Astrocyte (in vitro differentiated cells and primary cell): ENCODE measurements at regions not wholly inside any gene's neighbourhood (a gene's known extent, or its start where the extent isn't known, plus 50 kb on each side); places are given as distances from the start of the nearest gene placed in this dataset.

Source experiments
- DNase-seq: peaks from one replicate; pipeline ENCODE4 v3.0.0-alpha.2; 2010; ENCODE audit warnings: low read depth
- FAIRE-seq: peaks from 2 replicates; lab custom pipeline; 2011; peaks lifted over from hg19 to GRCh38; lab: Jason Lieb, UNC
- H2AFZ ChIP-seq: 2 replicates; pipeline ENCODE4 v1.6.0; 2012; ENCODE audit warnings: low read depth, low read length, inconsistent platforms
- H3K27ac ChIP-seq: 2 replicates; pipeline ENCODE4 v1.5.1; 2011; ENCODE audit warnings: low read depth, low read length, inconsistent platforms
- H3K27me3 ChIP-seq: 2 replicates; pipeline ENCODE4 v1.6.0; 2011; ENCODE audit warnings: low read length, inconsistent platforms; ENCODE audit not compliant: insufficient read depth
- H3K36me3 ChIP-seq: 2 replicates; pipeline ENCODE4 v1.5.1; 2011; ENCODE audit warnings: low read length, inconsistent platforms; ENCODE audit not compliant: insufficient read depth
- H3K4me1 ChIP-seq: 2 replicates; pipeline ENCODE4 v1.5.1; 2011; ENCODE audit warnings: low read length, inconsistent platforms; ENCODE audit not compliant: insufficient read depth
- H3K4me2 ChIP-seq: 2 replicates; pipeline ENCODE4 v1.6.0; 2012; ENCODE audit warnings: low read length, inconsistent platforms
- H3K4me3 ChIP-seq: 2 replicates; pipeline ENCODE4 v1.5.1; 2011; ENCODE audit warnings: low read depth, mild to moderate bottlenecking, low read length, inconsistent platforms; ENCODE audit not compliant: insufficient read depth
- H3K79me2 ChIP-seq: 2 replicates; pipeline ENCODE4 v1.6.0; 2012; ENCODE audit warnings: mild to moderate bottlenecking, low read length, inconsistent platforms; ENCODE audit not compliant: insufficient read depth
- H3K9ac ChIP-seq: 2 replicates; pipeline ENCODE4 v1.6.0; 2012; ENCODE audit warnings: mild to moderate bottlenecking, low read length, inconsistent platforms
- H3K9me3 ChIP-seq: 2 replicates; pipeline ENCODE4 v1.5.1; 2012; ENCODE audit warnings: low read depth, mild to moderate bottlenecking, low read length, inconsistent platforms; ENCODE audit not compliant: insufficient read depth
- H4K20me1 ChIP-seq: 2 replicates; pipeline ENCODE4 v1.6.0; 2012; ENCODE audit warnings: low read length, inconsistent platforms; ENCODE audit not compliant: insufficient read depth
- H3K27ac Mint-ChIP-seq: one replicate; pipeline ENCODE4 v1.8.0; 2021; ENCODE audit warnings: mild to moderate bottlenecking, mixed read lengths; ENCODE audit not compliant: unreplicated experiment
- H3K27me3 Mint-ChIP-seq: one replicate; pipeline ENCODE4 v1.8.0; 2021; ENCODE audit warnings: low read depth, mixed read lengths; ENCODE audit not compliant: unreplicated experiment
- H3K36me3 Mint-ChIP-seq: one replicate; pipeline ENCODE4 v1.8.0; 2021; ENCODE audit warnings: low read depth, mixed read lengths; ENCODE audit not compliant: unreplicated experiment
- H3K4me1 Mint-ChIP-seq: one replicate; pipeline ENCODE4 v1.8.0; 2021; ENCODE audit warnings: low read depth, mixed read lengths; ENCODE audit not compliant: unreplicated experiment
- H3K4me3 Mint-ChIP-seq: one replicate; pipeline ENCODE4 v1.8.0; 2021; ENCODE audit warnings: mild to moderate bottlenecking, moderate library complexity, mixed read lengths; ENCODE audit not compliant: unreplicated experiment
- H3K9me3 Mint-ChIP-seq: one replicate; pipeline ENCODE4 v1.8.0; 2021; ENCODE audit warnings: mild to moderate bottlenecking, mixed read lengths; ENCODE audit not compliant: unreplicated experiment
- EZH2 ChIP-seq: IDR thresholded peaks from 2 replicates; pipeline ENCODE4 v1.6.1; 2012; ENCODE audit warnings: mild to moderate bottlenecking, low read length, inconsistent platforms; ENCODE audit not compliant: insufficient read depth
- TF ChIP-seq, protein P1 (sequence below): IDR thresholded peaks from 2 replicates; pipeline ENCODE4 v1.5.1; 2011; ENCODE audit warnings: low read depth, mild to moderate bottlenecking, inconsistent platforms, low read length, moderate library complexity; ENCODE audit not compliant: insufficient read depth

DNA sequence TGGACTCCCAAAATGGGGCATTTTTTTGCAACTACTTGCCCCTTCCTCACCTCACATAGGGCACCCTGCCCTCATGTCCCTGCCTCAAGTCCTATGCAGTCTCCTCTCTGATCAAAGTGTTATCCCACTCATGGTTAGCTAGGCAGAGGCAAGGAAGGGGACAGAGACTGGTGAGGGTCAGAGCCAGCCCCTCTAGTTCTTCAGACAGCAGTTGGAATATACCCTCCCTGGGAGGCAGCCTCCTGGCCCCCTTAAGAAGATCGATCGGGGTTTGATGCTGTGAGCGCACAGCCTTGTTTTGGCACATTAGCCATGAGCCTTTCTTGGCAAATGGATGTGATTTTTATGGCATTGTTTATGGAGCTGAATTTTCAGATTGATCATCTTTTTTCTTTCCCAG, 436.9 kb downstream of the BUD13 start:
- no peak for TF ChIP-seq EZH2
- TF ChIP-seq, protein P1, sequence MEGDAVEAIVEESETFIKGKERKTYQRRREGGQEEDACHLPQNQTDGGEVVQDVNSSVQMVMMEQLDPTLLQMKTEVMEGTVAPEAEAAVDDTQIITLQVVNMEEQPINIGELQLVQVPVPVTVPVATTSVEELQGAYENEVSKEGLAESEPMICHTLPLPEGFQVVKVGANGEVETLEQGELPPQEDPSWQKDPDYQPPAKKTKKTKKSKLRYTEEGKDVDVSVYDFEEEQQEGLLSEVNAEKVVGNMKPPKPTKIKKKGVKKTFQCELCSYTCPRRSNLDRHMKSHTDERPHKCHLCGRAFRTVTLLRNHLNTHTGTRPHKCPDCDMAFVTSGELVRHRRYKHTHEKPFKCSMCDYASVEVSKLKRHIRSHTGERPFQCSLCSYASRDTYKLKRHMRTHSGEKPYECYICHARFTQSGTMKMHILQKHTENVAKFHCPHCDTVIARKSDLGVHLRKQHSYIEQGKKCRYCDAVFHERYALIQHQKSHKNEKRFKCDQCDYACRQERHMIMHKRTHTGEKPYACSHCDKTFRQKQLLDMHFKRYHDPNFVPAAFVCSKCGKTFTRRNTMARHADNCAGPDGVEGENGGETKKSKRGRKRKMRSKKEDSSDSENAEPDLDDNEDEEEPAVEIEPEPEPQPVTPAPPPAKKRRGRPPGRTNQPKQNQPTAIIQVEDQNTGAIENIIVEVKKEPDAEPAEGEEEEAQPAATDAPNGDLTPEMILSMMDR = no peak
- no peak for FAIRE-seq

DNA sequence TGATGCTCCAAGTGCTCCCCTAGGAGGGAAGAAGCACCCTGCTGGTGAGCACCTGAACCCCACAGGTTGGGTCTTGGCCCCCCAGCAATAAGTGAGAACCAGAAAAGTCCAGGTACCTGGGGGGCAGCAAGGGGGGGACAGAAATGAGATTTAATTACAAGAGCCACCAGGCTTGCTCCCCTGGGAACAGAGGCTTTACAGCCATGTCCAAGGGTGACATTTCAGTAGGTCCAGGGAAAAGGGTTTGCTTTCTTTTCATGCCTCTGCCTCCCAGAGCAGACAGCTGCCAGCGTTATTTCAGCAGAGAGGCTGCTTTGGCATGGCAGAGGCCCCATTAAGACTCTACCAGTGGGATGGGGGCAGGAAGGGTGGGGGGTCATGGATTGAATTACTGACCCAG, 437.7 kb downstream of the BUD13 start:
- TF ChIP-seq, protein P1 = no peak
- TF ChIP-seq EZH2 = no peak
- no peaks in the 10 kb centered on the region for H3K4me1 ChIP-seq
- no peak overlapping the region for H3K4me3 ChIP-seq
- H3K27me3 Mint-ChIP-seq = peaks cover 22% of the 10 kb centered on the region
- H3K9me3 ChIP-seq = no peaks in the 10 kb centered on the region
- H3K9me3 Mint-ChIP-seq = peaks cover 12% of the 10 kb centered on the region
- H3K9ac ChIP-seq = no peak overlapping the region
- no peak overlapping the region for H3K4me3 Mint-ChIP-seq
- FAIRE-seq (no peak), DNase-seq (no peak)
- H3K4me2 ChIP-seq = no peak overlapping the region
- no peak overlapping the region for H3K27ac Mint-ChIP-seq
- H3K79me2 ChIP-seq = no peaks in the 10 kb centered on the region
- H4K20me1 ChIP-seq = no peaks in the 10 kb centered on the region
- H2AFZ ChIP-seq = no peak overlapping the region
- H3K27me3 ChIP-seq = no peaks in the 10 kb centered on the region
- H3K36me3 ChIP-seq = no peaks in the 10 kb centered on the region
- no peaks in the 10 kb centered on the region for H3K36me3 Mint-ChIP-seq
- no peak overlapping the region for H3K27ac ChIP-seq
- H3K4me1 Mint-ChIP-seq = peaks cover 7% of the 10 kb centered on the region

More for the DNA sequence above, 436.9 kb downstream of the BUD13 start:
- H3K4me3 ChIP-seq = no peak overlapping the region
- no peaks in the 10 kb centered on the region for H3K27me3 ChIP-seq
- H3K27ac ChIP-seq = no peak overlapping the region
- no peaks in the 10 kb centered on the region for H3K4me1 ChIP-seq
- Mint-ChIP-seq H3K36me3 (no peaks in the 10 kb centered on the region), H3K27ac (no peak overlapping the region), H3K4me3 (no peak overlapping the region), H3K4me1 (peaks cover 7% of the 10 kb centered on the region), H3K27me3 (peaks cover 24% of the 10 kb centered on the region), H3K9me3 (peaks cover 12% of the 10 kb centered on the region)
- H3K79me2 ChIP-seq = no peaks in the 10 kb centered on the region
- H3K9me3 ChIP-seq = no peaks in the 10 kb centered on the region
- H4K20me1 ChIP-seq = no peaks in the 10 kb centered on the region
- no peak overlapping the region for H3K9ac ChIP-seq
- no peak overlapping the region for H2AFZ ChIP-seq
- no peaks in the 10 kb centered on the region for H3K36me3 ChIP-seq
- no peak overlapping the region for H3K4me2 ChIP-seq
- DNase-seq = no peak

DNA sequence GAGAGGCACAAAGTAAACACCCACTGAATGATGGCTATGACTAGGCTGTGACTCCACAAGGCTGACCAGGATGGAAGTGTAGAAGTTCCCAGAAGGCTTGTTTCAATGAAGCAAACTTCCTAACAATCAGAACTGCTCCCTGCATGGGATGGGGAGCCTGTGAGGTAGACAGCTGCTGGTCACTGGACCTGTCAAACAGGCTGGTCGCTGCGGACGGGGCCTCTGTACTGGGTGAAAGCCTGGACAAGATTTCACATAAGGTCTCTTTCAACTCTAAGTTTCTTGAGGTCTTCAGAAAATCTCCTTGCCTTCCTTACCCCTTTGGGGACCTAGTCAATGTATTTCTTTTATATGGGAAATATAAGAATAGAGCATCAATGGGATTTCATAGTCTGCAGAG, 438.2 kb downstream of the BUD13 start:
- Mint-ChIP-seq H3K4me1 (peaks cover 7% of the 10 kb centered on the region), H3K27ac (no peak overlapping the region), H3K27me3 (peaks cover 18% of the 10 kb centered on the region), H3K36me3 (no peaks in the 10 kb centered on the region), H3K9me3 (peaks cover 12% of the 10 kb centered on the region), H3K4me3 (no peak overlapping the region)
- Histone ChIP-seq H3K79me2 (no peaks in the 10 kb centered on the region), H3K27me3 (no peaks in the 10 kb centered on the region), H3K9me3 (no peaks in the 10 kb centered on the region), H3K4me2 (no peak overlapping the region), H3K36me3 (no peaks in the 10 kb centered on the region), H3K27ac (no peak overlapping the region), H2AFZ (no peak overlapping the region), H3K4me3 (no peak overlapping the region), H3K4me1 (no peaks in the 10 kb centered on the region), H4K20me1 (no peaks in the 10 kb centered on the region), H3K9ac (no peak overlapping the region)
- DNase-seq (no peak), FAIRE-seq (no peak)
- TF ChIP-seq EZH2 = no peak
- TF ChIP-seq, protein P1 = no peak
